Activated T-helper 2 cell treated with anti-CD3 and anti-CD28 coated beads, Interferon-gamma antibody, Interleukin-2, Interleukin-4, amounts not matched to agents 10 μg/mL and 5 μg/mL and 100 μg/mL, durations not matched to agents 14 hours and 24 hours and 36 hours (primary cell): ENCODE measurements at regions not wholly inside any gene's neighbourhood (a gene's known extent, or its start where the extent isn't known, plus 50 kb on each side); places are given as distances from the start of the nearest gene placed in this dataset.
"Not testable (repeated sequence)": the region's sequence is repeated elsewhere in the genome, so short reads cannot be mapped to it uniquely, and the experiment has no call there.

ENCODE experiments used
- DNase-seq: peaks from one replicate; pipeline ENCODE4 v3.0.0; 2021; ENCODE audit warnings: low spot score
- H3K27ac Mint-ChIP-seq: one replicate; pipeline ENCODE4 v1.8.0; 2021; ENCODE audit warnings: mixed read lengths
- H3K27me3 Mint-ChIP-seq: one replicate; pipeline ENCODE4 v1.8.0; 2021; ENCODE audit warnings: low read depth, mixed read lengths
- H3K36me3 Mint-ChIP-seq: one replicate; pipeline ENCODE4 v1.8.0; 2021; ENCODE audit warnings: low read depth, mixed read lengths
- H3K4me1 Mint-ChIP-seq: one replicate; pipeline ENCODE4 v1.8.0; 2021; ENCODE audit warnings: low read depth, mixed read lengths
- H3K4me3 Mint-ChIP-seq: one replicate; pipeline ENCODE4 v1.8.0; 2021; ENCODE audit warnings: low read depth, mild to moderate bottlenecking, moderate library complexity, mixed read lengths
- H3K9me3 Mint-ChIP-seq: one replicate; pipeline ENCODE4 v1.8.0; 2021; ENCODE audit warnings: mixed read lengths
- intact Hi-C: fragments of 100-400 bp; cut with micrococcal nuclease; formaldehyde crosslinking; loops from one replicate; pipeline ENCODE4 v1.15.1; 2023

DNA sequence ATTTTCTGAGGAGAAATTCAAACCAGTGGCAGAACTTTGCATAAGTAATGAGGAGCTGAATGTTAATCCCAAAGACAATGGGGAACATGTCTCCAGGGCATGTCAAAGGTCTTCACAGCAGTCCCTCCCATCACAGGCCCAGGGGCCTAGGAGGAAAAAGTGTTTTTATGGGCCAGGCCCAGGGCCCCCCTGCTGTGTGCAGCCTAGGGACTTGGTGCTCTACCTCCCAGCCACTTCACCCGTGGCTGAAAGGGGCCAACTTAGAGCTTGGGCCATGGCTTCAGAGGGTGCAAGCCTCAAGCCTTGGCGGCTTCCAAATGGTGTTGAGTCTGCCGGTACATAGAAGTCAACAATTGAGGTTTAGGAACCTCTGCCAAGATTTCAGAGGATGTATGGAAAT is 854.0 kb downstream of the LRRIQ3 start:
- Mint-ChIP-seq H3K36me3 (no peaks in the 10 kb centered on the region), H3K9me3 (peaks cover 24% of the 10 kb centered on the region), H3K4me1 (no peaks in the 10 kb centered on the region), H3K27me3 (no peaks in the 10 kb centered on the region), H3K27ac (no peak overlapping the region), H3K4me3 (no peak overlapping the region)
- DNase-seq = no peak
- intact Hi-C loops = no loop called here

DNA sequence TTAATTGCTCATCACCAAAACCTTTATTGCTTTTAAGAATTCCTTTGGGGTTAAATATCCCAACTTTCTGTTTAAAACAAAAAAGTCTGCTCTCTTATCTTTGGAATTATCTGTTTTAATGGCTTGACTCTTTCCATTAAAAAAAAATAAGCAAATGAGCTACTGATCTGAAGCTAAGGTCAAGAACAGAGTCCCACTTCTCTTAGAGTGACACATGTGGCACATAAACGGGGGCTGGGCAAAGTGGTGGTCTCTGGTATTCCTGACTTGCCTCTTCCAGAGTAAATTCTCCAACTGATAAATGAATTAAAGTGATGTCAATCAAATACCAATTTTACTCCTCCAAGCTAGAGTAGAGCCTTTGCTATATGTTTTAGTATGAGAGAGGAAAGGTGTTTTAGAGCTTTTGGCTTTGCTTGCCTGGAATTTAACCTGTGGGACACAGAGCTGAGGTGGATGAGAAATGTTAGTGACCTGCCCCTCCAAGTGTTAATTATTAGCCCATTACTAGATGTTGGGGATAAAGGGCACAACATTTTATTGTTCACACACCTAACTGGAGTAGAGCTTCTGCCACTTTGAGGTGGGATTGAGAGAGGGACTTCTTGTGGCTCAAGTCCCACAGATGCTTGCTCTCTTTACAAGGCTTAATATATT is 864.0 kb downstream of the LRRIQ3 start:
- DNase-seq = no peak
- Mint-ChIP-seq H3K27me3 (no peaks in the 10 kb centered on the region), H3K9me3 (peaks cover 33% of the 10 kb centered on the region), H3K36me3 (no peaks in the 10 kb centered on the region), H3K4me1 (no peaks in the 10 kb centered on the region), H3K4me3 (no peak overlapping the region), H3K27ac (no peak overlapping the region)
- intact Hi-C loops = no loop called here

DNA sequence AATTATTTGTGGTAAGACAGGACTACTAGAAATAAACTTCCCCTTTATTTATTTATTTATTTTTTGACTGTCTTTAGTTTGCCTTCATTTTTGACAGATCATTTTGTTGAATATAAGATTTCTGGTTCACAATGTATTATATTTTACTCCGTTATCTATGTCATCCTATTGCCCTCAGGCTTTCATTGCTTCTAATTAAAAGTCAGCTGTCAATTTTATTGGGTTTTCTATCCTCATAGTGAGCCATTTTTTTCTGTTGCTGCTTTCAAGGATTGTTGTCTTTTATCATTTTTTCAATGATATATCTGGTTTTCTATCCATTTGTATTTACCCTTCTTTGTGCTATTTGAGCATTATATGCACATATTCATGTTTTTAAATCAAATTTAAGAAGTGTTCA is 866.2 kb downstream of the LRRIQ3 start:
- Mint-ChIP-seq H3K4me3 (no peak overlapping the region), H3K9me3 (peaks cover 42% of the 10 kb centered on the region), H3K4me1 (no peaks in the 10 kb centered on the region), H3K36me3 (no peaks in the 10 kb centered on the region), H3K27me3 (no peaks in the 10 kb centered on the region), H3K27ac (no peak overlapping the region)
- intact Hi-C loops = no loop called here
- no peak for DNase-seq

DNA sequence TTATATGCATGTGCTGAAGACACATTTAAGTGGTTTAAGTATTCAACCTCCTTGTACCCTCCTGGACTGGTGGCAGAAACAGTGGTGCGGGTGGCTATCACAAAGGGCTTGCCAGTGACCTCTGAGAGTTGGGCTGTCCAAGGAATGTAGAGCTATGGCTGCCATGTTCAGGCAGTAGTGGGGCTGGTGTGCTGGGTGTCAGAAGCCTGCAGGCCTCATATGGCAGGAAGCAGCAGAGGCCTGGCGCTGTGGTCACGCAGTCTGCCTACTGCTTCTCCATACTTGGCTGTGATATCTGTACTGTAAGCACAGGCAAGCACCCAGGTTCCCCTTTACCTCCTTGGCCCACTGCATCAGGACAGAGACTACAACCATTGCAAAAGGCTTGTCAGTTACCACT is 870.0 kb downstream of the LRRIQ3 start:
- Mint-ChIP-seq H3K4me3 (no peak overlapping the region), H3K27me3 (no peaks in the 10 kb centered on the region), H3K27ac (no peak overlapping the region), H3K9me3 (peaks cover 55% of the 10 kb centered on the region), H3K36me3 (no peaks in the 10 kb centered on the region), H3K4me1 (no peaks in the 10 kb centered on the region)
- no peak for DNase-seq
- intact Hi-C loops = no loop called here

- Mint-ChIP-seq H3K36me3 (no peaks in the 10 kb centered on the region), H3K4me1 (no peaks in the 10 kb centered on the region), H3K27ac (no peak overlapping the region), H3K9me3 (peaks cover 50% of the 10 kb centered on the region), H3K27me3 (no peaks in the 10 kb centered on the region), H3K4me3 (no peak overlapping the region)
- intact Hi-C loops = no loop called here
- no peak for DNase-seq
These were observed 870.7 kb downstream of the LRRIQ3 start for GRCh38 chr1:73327180-73327793.

GRCh38 chr1:73326663-73327062 is 871.3 kb downstream of the LRRIQ3 start:
- Mint-ChIP-seq H3K36me3 (no peaks in the 10 kb centered on the region), H3K27me3 (no peaks in the 10 kb centered on the region), H3K4me3 (no peak overlapping the region), H3K4me1 (no peaks in the 10 kb centered on the region), H3K9me3 (peaks cover 44% of the 10 kb centered on the region), H3K27ac (no peak overlapping the region)
- no peak for DNase-seq
- intact Hi-C loops = no loop called here

DNA sequence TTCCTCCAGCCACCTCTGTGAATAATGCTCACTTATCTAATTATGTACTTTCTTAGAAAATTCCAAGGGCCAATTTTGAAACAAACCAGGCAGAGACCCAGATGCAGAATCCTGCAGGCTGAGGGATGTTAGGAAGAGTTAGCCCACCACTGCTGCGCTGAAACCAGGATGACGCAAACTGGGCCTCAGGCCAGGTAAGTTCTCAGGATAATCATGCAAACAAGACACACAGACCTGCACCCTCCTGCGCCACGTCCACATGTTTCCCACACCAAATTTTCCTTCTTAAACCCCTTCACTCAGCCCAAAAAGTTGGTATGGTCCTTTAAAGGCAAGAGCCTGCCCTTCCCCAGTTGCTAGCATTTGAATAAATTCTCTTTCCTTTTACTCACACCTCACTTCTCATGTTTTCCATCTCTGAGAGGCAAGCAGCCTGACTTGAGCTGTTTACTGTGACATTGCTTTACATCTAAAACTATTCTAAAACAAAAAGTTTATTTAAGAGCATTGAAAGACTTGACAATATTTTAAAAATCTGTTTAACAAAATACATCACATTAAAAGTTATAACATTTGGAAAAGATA is 887.1 kb downstream of the LRRIQ3 start:
- Mint-ChIP-seq H3K9me3 (peaks cover 17% of the 10 kb centered on the region), H3K4me1 (no peaks in the 10 kb centered on the region), H3K36me3 (no peaks in the 10 kb centered on the region), H3K27ac (no peak overlapping the region), H3K4me3 (no peak overlapping the region), H3K27me3 (no peaks in the 10 kb centered on the region)
- intact Hi-C loops = no loop called here
- DNase-seq = no peak

GRCh38 chr1:73306899-73307555 is 890.9 kb downstream of the LRRIQ3 start:
- Mint-ChIP-seq H3K27me3 (no peaks in the 10 kb centered on the region), H3K4me1 (no peaks in the 10 kb centered on the region)

GRCh38 chr1:73273886-73274285 is 924.1 kb downstream of the LRRIQ3 start:
- H3K9me3 Mint-ChIP-seq = peaks cover 24% of the 10 kb centered on the region
- H3K27ac Mint-ChIP-seq = no peak overlapping the region
- no peaks in the 10 kb centered on the region for H3K27me3 Mint-ChIP-seq
- intact Hi-C loops = no loop called here
- no peaks in the 10 kb centered on the region for H3K36me3 Mint-ChIP-seq
- no peak for DNase-seq
- no peak overlapping the region for H3K4me3 Mint-ChIP-seq
- no peaks in the 10 kb centered on the region for H3K4me1 Mint-ChIP-seq

More at GRCh38 chr1:73306899-73307555, 890.9 kb downstream of the LRRIQ3 start:
- H3K27ac Mint-ChIP-seq = no peak overlapping the region
- H3K4me3 Mint-ChIP-seq = no peak overlapping the region
- no peak for DNase-seq
- H3K9me3 Mint-ChIP-seq = peaks cover 5% of the 10 kb centered on the region
- no peaks in the 10 kb centered on the region for H3K36me3 Mint-ChIP-seq
- intact Hi-C loops = no loop called here

DNA sequence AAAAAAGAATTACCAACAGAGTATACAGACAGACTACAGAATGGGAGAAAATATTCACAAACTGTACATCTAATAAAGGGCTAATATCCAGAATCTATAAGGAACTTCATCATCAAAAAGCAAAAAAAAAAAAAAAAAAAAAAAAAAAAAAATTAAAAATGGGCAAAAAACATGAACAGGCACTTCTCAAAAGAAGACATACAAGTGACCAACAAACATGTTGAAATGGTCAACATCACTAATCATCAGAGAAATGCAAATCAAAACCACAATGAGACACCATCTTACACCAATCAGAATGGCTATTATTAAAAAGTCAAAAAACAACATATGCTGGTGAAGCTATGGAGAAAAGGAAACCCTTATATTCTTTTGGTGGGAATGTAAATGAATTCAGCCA is 952.8 kb downstream of the LRRIQ3 start:
- H3K27ac Mint-ChIP-seq, H3K27me3 Mint-ChIP-seq, H3K4me1 Mint-ChIP-seq, H3K4me3 Mint-ChIP-seq, DNase-seq, intact Hi-C loops, H3K36me3 Mint-ChIP-seq: not testable (repeated sequence)
- peaks cover 47% of the 10 kb centered on the region for H3K9me3 Mint-ChIP-seq

DNA sequence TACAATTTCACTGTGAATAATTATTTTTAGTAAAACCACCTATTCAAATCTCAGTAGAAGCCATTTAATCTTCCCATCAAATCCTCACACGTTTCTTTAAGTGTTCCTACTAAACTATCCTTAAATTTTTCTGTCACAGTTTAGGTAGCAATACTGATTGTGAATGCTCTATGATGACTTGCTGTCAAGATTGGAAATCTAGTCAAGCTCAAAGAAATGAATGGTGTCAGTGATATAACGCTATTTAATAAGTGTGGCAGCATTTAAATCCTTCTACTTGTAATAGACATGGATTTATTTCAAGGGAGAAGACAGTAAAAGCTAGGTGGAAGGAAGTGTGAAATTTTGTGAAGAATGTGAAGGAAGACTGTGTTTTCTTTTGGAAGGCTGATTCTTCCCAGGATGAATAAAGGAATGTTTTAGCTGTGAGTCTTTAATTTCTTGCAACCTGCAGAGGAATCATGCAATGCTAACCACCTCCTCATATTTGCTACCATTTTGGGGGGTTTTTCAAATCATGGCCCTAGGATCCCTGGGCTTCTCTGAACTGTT is 936.7 kb upstream of the NEGR1 start:
- H3K4me3 Mint-ChIP-seq = no peak overlapping the region
- no peak for DNase-seq
- no peaks in the 10 kb centered on the region for H3K36me3 Mint-ChIP-seq
- H3K9me3 Mint-ChIP-seq = peaks cover 30% of the 10 kb centered on the region
- H3K27me3 Mint-ChIP-seq = no peaks in the 10 kb centered on the region
- intact Hi-C loops = no loop called here
- no peak overlapping the region for H3K27ac Mint-ChIP-seq
- H3K4me1 Mint-ChIP-seq = no peaks in the 10 kb centered on the region

- Mint-ChIP-seq H3K4me3 (no peak overlapping the region), H3K27me3 (no peaks in the 10 kb centered on the region), H3K36me3 (no peaks in the 10 kb centered on the region), H3K9me3 (peaks cover 28% of the 10 kb centered on the region), H3K27ac (no peak overlapping the region), H3K4me1 (no peaks in the 10 kb centered on the region)
- no peak for DNase-seq
- intact Hi-C loops = no loop called here
These were observed 923.1 kb upstream of the NEGR1 start for GRCh38 chr1:73205294-73205973.
